ENCODE measurements at regions not wholly inside any gene's neighbourhood (a gene's known extent, or its start where the extent isn't known, plus 50 kb on each side); places are given as distances from the start of the nearest gene placed in this dataset.

DNA sequence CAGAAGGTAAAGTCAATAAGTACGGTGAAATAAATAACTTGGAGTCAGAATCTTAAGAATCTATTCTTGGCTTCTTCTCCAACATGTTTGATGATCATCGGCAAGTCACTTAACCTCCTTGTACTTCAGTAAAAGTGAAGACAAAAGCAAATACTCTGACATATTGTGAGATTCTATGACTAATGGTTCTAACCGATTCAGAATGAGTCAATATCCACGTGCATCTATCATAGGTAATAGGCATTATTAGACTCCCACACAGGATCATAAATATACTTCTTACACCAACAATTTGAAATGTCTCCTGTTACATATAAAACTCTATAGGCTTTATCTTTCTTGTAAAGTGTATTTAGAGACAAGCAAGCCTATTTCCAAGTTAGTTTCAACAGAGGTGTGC lies 144.4 kb upstream of the ATXN7L3B start:
- TF ChIP-seq, protein P1, sequence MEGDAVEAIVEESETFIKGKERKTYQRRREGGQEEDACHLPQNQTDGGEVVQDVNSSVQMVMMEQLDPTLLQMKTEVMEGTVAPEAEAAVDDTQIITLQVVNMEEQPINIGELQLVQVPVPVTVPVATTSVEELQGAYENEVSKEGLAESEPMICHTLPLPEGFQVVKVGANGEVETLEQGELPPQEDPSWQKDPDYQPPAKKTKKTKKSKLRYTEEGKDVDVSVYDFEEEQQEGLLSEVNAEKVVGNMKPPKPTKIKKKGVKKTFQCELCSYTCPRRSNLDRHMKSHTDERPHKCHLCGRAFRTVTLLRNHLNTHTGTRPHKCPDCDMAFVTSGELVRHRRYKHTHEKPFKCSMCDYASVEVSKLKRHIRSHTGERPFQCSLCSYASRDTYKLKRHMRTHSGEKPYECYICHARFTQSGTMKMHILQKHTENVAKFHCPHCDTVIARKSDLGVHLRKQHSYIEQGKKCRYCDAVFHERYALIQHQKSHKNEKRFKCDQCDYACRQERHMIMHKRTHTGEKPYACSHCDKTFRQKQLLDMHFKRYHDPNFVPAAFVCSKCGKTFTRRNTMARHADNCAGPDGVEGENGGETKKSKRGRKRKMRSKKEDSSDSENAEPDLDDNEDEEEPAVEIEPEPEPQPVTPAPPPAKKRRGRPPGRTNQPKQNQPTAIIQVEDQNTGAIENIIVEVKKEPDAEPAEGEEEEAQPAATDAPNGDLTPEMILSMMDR (IDR thresholded peaks at IDR 0.05), result no peak
- no peak for TF ChIP-seq EP300 (IDR thresholded peaks at IDR 0.05)
